GM23338 (cell line): ENCODE measurements at regions not wholly inside any gene's neighbourhood (a gene's known extent, or its start where the extent isn't known, plus 50 kb on each side); places are given as distances from the start of the nearest gene placed in this dataset.

Experiments used
- ATAC-seq: fragments of 200-7000 bp; cut with Tn5 transposase; 3 replicates; pipeline ENCODE4 v1.9.1; 2020
- DNase-seq: peaks from one replicate; pipeline ENCODE4 v3.0.0-alpha.2; 2015; ENCODE audit warnings: low spot score
- H2AFZ ChIP-seq: fragments of 200-600 bp; sonication (generic); 2 replicates; pipeline ENCODE4 v1.8.0; 2016; ENCODE audit warnings: antibody characterized with exemption, mild to moderate bottlenecking, moderate library complexity
- H3F3A ChIP-seq: fragments of 200-600 bp; sonication (generic); replicated peaks from 2 replicates; pipeline ENCODE4 v1.8.0; 2017; ENCODE audit warnings: antibody characterized with exemption, mixed run types, low read depth
- H3K27ac ChIP-seq: fragments of 200-600 bp; sonication (generic); 2 replicates; pipeline ENCODE4 v1.6.1; 2016; ENCODE audit warnings: low read depth
- H3K27me3 ChIP-seq: fragments of 200-600 bp; sonication (generic); 2 replicates; pipeline ENCODE4 v1.8.0; 2016; ENCODE audit warnings: mild to moderate bottlenecking, mixed run types, moderate library complexity; ENCODE audit not compliant: insufficient read depth
- H3K36me3 ChIP-seq: fragments of 200-600 bp; sonication (generic); 2 replicates; pipeline ENCODE4 v1.8.0; 2016; ENCODE audit warnings: mild to moderate bottlenecking; ENCODE audit not compliant: insufficient read depth
- H3K4me1 ChIP-seq: fragments of 200-600 bp; sonication (generic); 2 replicates; pipeline ENCODE4 v1.8.0; 2016; ENCODE audit warnings: mild to moderate bottlenecking, moderate library complexity; ENCODE audit not compliant: insufficient read depth
- H3K4me2 ChIP-seq: fragments of 200-600 bp; sonication (generic); 2 replicates; pipeline ENCODE4 v1.7.1; 2017; ENCODE audit warnings: mixed run types
- H3K4me3 ChIP-seq: fragments of 200-600 bp; sonication (generic); 2 replicates; pipeline ENCODE4 v1.6.1; 2016; ENCODE audit warnings: mixed run types
- H3K79me2 ChIP-seq: fragments of 200-600 bp; sonication (generic); replicated peaks from 2 replicates; pipeline ENCODE4 v1.8.0; 2017; ENCODE audit warnings: mild to moderate bottlenecking; ENCODE audit not compliant: insufficient read depth
- H3K9me2 ChIP-seq: fragments of 200-600 bp; sonication (generic); 2 replicates; pipeline ENCODE4 v1.8.0; 2017; ENCODE audit not compliant: insufficient read depth
- H4K20me1 ChIP-seq: fragments of 200-600 bp; sonication (generic); replicated peaks from 2 replicates; pipeline ENCODE4 v1.8.0; 2017; ENCODE audit warnings: mild to moderate bottlenecking; ENCODE audit not compliant: insufficient read depth
- H3K27ac Mint-ChIP-seq: 2 replicates; pipeline ENCODE4 v1.8.0; 2020; ENCODE audit warnings: inconsistent platforms, mild to moderate bottlenecking, moderate library complexity, mixed read lengths
- H3K27me3 Mint-ChIP-seq: 3 replicates; pipeline ENCODE4 v1.8.0; 2022; ENCODE audit warnings: low read depth, mild to moderate bottlenecking, moderate library complexity, mixed read lengths, inconsistent platforms; ENCODE audit not compliant: insufficient read depth, poor library complexity
- H3K36me3 Mint-ChIP-seq: 3 replicates; pipeline ENCODE4 v1.8.0; 2021; ENCODE audit warnings: low read depth, mild to moderate bottlenecking, inconsistent platforms, moderate library complexity, mixed read lengths
- H3K4me1 Mint-ChIP-seq: 3 replicates; pipeline ENCODE4 v1.8.0; 2020; ENCODE audit warnings: mild to moderate bottlenecking, inconsistent platforms, mixed read lengths
- H3K4me3 Mint-ChIP-seq: 3 replicates; pipeline ENCODE4 v1.8.0; 2021; ENCODE audit warnings: moderate library complexity, mild to moderate bottlenecking, inconsistent platforms, mixed read lengths
- H3K9me3 Mint-ChIP-seq: 3 replicates; pipeline ENCODE4 v1.8.0; 2020; ENCODE audit warnings: moderate library complexity, mild to moderate bottlenecking, inconsistent platforms, mixed read lengths
- CREB1 ChIP-seq: fragments of 250-450 bp; sonication (Bioruptor Pico); IDR thresholded peaks from 2 replicates; pipeline ENCODE4 v1.5.0; 2020; ENCODE audit warnings: low read depth, mild to moderate bottlenecking, moderate library complexity
- EZH2phosphoT487 ChIP-seq: fragments of 200-600 bp; sonication (generic); IDR thresholded peaks from one replicate; pipeline ENCODE4 v1.8.1; 2018; ENCODE audit warnings: antibody characterized with exemption; ENCODE audit not compliant: unreplicated experiment
- NANOG ChIP-seq: IDR thresholded peaks from 2 replicates; pipeline ENCODE4 v1.6.1; 2016; ENCODE audit warnings: antibody characterized with exemption, borderline replicate concordance
- POLR2AphosphoS5 ChIP-seq: IDR thresholded peaks from 2 replicates; pipeline ENCODE4 v1.6.1; 2016; ENCODE audit warnings: antibody characterized with exemption, low read depth
- TF ChIP-seq, protein P1 (sequence below): fragments of 250-450 bp; sonication (Bioruptor Pico); IDR thresholded peaks from 2 replicates; pipeline ENCODE4 v1.5.0; 2020; ENCODE audit warnings: mild to moderate bottlenecking, moderate library complexity
- TF ChIP-seq, protein P2 (sequence below), 2 experiments: fragments of 200-600 bp in 1 of 2; sonication (generic) in 1 of 2; conservative IDR thresholded peaks; 2 replicates each; pipeline versions ENCODE4 v1.5.1 to v1.6.1; 2016 to 2017; ENCODE audit warnings: antibody characterized with exemption in 2 of 2, low read depth in 2 of 2, mild to moderate bottlenecking in 2 of 2, moderate library complexity in 1 of 2
- TF ChIP-seq, protein P3 (sequence below): IDR thresholded peaks from 2 replicates; pipeline ENCODE4 v1.6.1; 2016; ENCODE audit warnings: antibody characterized with exemption

DNA sequence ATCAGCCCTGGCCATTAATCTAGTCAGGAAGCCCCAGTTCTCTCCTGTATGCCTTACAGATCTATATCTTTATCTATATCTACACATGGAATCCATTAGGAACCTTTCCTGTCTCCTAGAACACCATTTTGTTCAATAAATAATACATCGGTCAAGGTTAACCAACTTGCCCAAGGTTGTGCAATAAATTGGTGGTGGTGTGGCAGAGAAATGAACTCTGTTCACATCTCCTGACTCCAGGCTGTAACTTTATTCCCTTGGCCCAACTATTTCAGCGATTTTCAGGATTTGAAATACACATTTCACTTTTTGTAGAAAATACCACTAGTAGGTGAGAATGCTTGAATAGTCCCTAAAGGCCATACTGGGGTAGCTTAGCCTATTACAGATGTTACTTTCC lies 712.5 kb upstream of the FZD8 start (continued):
- TF ChIP-seq, protein P1, sequence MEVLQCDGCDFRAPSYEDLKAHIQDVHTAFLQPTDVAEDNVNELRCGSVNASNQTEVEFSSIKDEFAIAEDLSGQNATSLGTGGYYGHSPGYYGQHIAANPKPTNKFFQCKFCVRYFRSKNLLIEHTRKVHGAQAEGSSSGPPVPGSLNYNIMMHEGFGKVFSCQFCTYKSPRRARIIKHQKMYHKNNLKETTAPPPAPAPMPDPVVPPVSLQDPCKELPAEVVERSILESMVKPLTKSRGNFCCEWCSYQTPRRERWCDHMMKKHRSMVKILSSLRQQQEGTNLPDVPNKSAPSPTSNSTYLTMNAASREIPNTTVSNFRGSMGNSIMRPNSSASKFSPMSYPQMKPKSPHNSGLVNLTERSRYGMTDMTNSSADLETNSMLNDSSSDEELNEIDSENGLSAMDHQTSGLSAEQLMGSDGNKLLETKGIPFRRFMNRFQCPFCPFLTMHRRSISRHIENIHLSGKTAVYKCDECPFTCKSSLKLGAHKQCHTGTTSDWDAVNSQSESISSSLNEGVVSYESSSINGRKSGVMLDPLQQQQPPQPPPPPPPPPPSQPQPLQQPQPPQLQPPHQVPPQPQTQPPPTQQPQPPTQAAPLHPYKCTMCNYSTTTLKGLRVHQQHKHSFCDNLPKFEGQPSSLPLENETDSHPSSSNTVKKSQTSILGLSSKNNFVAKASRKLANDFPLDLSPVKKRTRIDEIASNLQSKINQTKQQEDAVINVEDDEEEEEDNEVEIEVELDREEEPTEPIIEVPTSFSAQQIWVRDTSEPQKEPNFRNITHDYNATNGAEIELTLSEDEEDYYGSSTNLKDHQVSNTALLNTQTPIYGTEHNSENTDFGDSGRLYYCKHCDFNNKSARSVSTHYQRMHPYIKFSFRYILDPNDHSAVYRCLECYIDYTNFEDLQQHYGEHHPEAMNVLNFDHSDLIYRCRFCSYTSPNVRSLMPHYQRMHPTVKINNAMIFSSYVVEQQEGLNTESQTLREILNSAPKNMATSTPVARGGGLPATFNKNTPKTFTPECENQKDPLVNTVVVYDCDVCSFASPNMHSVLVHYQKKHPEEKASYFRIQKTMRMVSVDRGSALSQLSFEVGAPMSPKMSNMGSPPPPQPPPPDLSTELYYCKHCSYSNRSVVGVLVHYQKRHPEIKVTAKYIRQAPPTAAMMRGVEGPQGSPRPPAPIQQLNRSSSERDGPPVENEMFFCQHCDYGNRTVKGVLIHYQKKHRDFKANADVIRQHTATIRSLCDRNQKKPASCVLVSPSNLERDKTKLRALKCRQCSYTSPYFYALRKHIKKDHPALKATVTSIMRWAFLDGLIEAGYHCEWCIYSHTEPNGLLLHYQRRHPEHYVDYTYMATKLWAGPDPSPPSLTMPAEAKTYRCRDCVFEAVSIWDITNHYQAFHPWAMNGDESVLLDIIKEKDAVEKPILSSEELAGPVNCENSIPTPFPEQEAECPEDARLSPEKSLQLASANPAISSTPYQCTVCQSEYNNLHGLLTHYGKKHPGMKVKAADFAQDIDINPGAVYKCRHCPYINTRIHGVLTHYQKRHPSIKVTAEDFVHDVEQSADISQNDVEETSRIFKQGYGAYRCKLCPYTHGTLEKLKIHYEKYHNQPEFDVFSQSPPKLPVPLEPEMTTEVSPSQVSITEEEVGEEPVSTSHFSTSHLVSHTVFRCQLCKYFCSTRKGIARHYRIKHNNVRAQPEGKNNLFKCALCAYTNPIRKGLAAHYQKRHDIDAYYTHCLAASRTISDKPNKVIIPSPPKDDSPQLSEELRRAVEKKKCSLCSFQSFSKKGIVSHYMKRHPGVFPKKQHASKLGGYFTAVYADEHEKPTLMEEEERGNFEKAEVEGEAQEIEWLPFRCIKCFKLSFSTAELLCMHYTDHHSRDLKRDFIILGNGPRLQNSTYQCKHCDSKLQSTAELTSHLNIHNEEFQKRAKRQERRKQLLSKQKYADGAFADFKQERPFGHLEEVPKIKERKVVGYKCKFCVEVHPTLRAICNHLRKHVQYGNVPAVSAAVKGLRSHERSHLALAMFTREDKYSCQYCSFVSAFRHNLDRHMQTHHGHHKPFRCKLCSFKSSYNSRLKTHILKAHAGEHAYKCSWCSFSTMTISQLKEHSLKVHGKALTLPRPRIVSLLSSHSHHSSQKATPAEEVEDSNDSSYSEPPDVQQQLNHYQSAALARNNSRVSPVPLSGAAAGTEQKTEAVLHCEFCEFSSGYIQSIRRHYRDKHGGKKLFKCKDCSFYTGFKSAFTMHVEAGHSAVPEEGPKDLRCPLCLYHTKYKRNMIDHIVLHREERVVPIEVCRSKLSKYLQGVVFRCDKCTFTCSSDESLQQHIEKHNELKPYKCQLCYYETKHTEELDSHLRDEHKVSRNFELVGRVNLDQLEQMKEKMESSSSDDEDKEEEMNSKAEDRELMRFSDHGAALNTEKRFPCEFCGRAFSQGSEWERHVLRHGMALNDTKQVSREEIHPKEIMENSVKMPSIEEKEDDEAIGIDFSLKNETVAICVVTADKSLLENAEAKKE (CRISPR knock-in tag): no peak
- TF ChIP-seq NANOG (no peak), CREB1 (no peak), POLR2AphosphoS5 (no peak)

DNA sequence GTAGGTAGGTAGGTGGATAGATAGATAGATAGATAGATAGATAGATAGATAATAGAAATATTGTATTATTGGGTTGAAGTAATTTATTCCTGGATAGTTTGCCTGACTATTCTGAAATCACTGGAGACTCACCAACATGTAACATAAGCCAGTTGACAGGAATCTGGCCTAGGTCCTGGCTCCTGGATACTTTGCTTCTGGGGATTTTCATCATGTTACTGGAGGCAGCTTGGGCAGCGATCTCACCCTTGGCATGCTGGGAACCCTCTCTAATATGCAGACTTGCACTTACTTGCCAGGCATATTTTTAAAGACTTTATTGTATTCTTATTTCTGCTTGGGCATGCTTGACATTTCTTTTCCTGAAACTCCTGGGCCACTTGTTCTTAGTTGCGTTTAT lies 709.1 kb upstream of the FZD8 start:
- DNase-seq (no peak), ATAC-seq (no peak)
- no peaks in the 10 kb centered on the region for H3F3A ChIP-seq
- H3K36me3 ChIP-seq: no peaks in the 10 kb centered on the region
- no peak overlapping the region for H3K4me3 ChIP-seq
- Mint-ChIP-seq H3K9me3 (no peaks in the 10 kb centered on the region), H3K27me3 (peaks cover 2% of the 10 kb centered on the region), H3K4me1 (peaks cover 5% of the 10 kb centered on the region; the same call in 1 of the 3 replicates), H3K36me3 (no peaks in the 10 kb centered on the region), H3K27ac (no peak overlapping the region), H3K4me3 (no peak overlapping the region)
- H3K4me2 ChIP-seq: no peak overlapping the region
- H3K27ac ChIP-seq: no peak overlapping the region
- no peaks in the 10 kb centered on the region for H3K79me2 ChIP-seq
- H3K4me1 ChIP-seq: no peaks in the 10 kb centered on the region
- H3K27me3 ChIP-seq: no peaks in the 10 kb centered on the region
- H2AFZ ChIP-seq: no peak overlapping the region
- H4K20me1 ChIP-seq: no peaks in the 10 kb centered on the region
- no peaks in the 10 kb centered on the region for H3K9me2 ChIP-seq
- TF ChIP-seq, protein P2, sequence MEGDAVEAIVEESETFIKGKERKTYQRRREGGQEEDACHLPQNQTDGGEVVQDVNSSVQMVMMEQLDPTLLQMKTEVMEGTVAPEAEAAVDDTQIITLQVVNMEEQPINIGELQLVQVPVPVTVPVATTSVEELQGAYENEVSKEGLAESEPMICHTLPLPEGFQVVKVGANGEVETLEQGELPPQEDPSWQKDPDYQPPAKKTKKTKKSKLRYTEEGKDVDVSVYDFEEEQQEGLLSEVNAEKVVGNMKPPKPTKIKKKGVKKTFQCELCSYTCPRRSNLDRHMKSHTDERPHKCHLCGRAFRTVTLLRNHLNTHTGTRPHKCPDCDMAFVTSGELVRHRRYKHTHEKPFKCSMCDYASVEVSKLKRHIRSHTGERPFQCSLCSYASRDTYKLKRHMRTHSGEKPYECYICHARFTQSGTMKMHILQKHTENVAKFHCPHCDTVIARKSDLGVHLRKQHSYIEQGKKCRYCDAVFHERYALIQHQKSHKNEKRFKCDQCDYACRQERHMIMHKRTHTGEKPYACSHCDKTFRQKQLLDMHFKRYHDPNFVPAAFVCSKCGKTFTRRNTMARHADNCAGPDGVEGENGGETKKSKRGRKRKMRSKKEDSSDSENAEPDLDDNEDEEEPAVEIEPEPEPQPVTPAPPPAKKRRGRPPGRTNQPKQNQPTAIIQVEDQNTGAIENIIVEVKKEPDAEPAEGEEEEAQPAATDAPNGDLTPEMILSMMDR (conservative IDR thresholded peaks at IDR 0.05; ENCODE audit: low read depth in 2 of 2): no peak
- TF ChIP-seq, protein P1 (CRISPR knock-in tag): no peak
- no peak for TF ChIP-seq EZH2phosphoT487
- TF ChIP-seq POLR2AphosphoS5: no peak
- TF ChIP-seq, protein P3, sequence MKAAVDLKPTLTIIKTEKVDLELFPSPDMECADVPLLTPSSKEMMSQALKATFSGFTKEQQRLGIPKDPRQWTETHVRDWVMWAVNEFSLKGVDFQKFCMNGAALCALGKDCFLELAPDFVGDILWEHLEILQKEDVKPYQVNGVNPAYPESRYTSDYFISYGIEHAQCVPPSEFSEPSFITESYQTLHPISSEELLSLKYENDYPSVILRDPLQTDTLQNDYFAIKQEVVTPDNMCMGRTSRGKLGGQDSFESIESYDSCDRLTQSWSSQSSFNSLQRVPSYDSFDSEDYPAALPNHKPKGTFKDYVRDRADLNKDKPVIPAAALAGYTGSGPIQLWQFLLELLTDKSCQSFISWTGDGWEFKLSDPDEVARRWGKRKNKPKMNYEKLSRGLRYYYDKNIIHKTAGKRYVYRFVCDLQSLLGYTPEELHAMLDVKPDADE: no peak
